Calu3 (cell line): ENCODE measurements at regions not wholly inside any gene's neighbourhood (a gene's known extent, or its start where the extent isn't known, plus 50 kb on each side); places are given as distances from the start of the nearest gene placed in this dataset.

Source experiments
- BruUV-seq: library from RNA; stranded (reverse); fragments of 400-500 nt; replicated peaks from 2 replicates; lab custom pipeline; 2021; lab: Mats Ljungman, UMichigan
- CTCF ChIA-PET: fragments of 300-600 bp; sonication (Branson Sonifier 250); formaldehyde crosslinking; loops from one replicate; lab custom pipeline; 2022; ENCODE audit warnings: antibody characterized with exemption; lab: Charles Lee
- DNase-seq: peaks from one replicate; pipeline ENCODE4 v3.0.0; 2022
- H3K27ac Mint-ChIP-seq: one replicate; pipeline ENCODE4 v1.8.0; 2022; ENCODE audit warnings: mixed read lengths; ENCODE audit not compliant: unreplicated experiment
- H3K27me3 Mint-ChIP-seq: one replicate; pipeline ENCODE4 v1.8.0; 2022; ENCODE audit warnings: mixed read lengths; ENCODE audit not compliant: unreplicated experiment
- H3K36me3 Mint-ChIP-seq: one replicate; pipeline ENCODE4 v1.8.0; 2022; ENCODE audit warnings: mild to moderate bottlenecking, moderate library complexity, mixed read lengths; ENCODE audit not compliant: insufficient read depth, unreplicated experiment
- H3K4me1 Mint-ChIP-seq: one replicate; pipeline ENCODE4 v1.8.0; 2022; ENCODE audit warnings: mild to moderate bottlenecking, low read depth, mixed read lengths; ENCODE audit not compliant: unreplicated experiment
- H3K4me3 Mint-ChIP-seq: one replicate; pipeline ENCODE4 v1.8.0; 2022; ENCODE audit warnings: mild to moderate bottlenecking, low read depth, moderate library complexity, mixed read lengths; ENCODE audit not compliant: unreplicated experiment
- H3K9me3 Mint-ChIP-seq: one replicate; pipeline ENCODE4 v1.8.0; 2022; ENCODE audit warnings: low read depth, mixed read lengths; ENCODE audit not compliant: unreplicated experiment
- CTCF ChIP-seq: fragments of 200-600 bp; IDR thresholded peaks from one replicate; pipeline ENCODE4 v1.8.0; 2022; ENCODE audit warnings: antibody characterized with exemption; ENCODE audit not compliant: unreplicated experiment
- intact Hi-C: fragments of 100-400 bp; cut with micrococcal nuclease; formaldehyde crosslinking; loops from one replicate; pipeline ENCODE4 v1.10.0; 2022; ENCODE audit not compliant: unreplicated experiment

- Mint-ChIP-seq H3K4me3 (no peak overlapping the region), H3K27me3 (peaks cover 64% of the 10 kb centered on the region), H3K4me1 (no peaks in the 10 kb centered on the region), H3K27ac (no peak overlapping the region), H3K36me3 (no peaks in the 10 kb centered on the region), H3K9me3 (no peaks in the 10 kb centered on the region)
- DNase-seq: no peak
- BruUV-seq: no TSS peak
- CTCF ChIA-PET: no interaction called here
- intact Hi-C loops: no loop called here
- no peak for TF ChIP-seq CTCF
Observed at GRCh38 chr10:63068246-63068645, 64.9 kb upstream of the NRBF2 start.

GRCh38 chr10:63066606-63067005 is 66.5 kb upstream of the NRBF2 start:
- Mint-ChIP-seq H3K4me3 (no peak overlapping the region), H3K9me3 (no peaks in the 10 kb centered on the region), H3K27me3 (peaks cover 58% of the 10 kb centered on the region), H3K4me1 (no peaks in the 10 kb centered on the region), H3K27ac (no peak overlapping the region), H3K36me3 (no peaks in the 10 kb centered on the region)
- CTCF ChIA-PET: no interaction called here
- DNase-seq: no peak
- BruUV-seq: no TSS peak
- intact Hi-C loops: no loop called here
- TF ChIP-seq CTCF: no peak

GRCh38 chr10:63064706-63065105 is 68.4 kb upstream of the NRBF2 start:
- peaks cover 44% of the 10 kb centered on the region for H3K27me3 Mint-ChIP-seq
- intact Hi-C loops: no loop called here
- TF ChIP-seq CTCF: no peak
- BruUV-seq: no TSS peak
- DNase-seq: no peak
- no peaks in the 10 kb centered on the region for H3K9me3 Mint-ChIP-seq
- CTCF ChIA-PET: no interaction called here
- H3K4me1 Mint-ChIP-seq: no peaks in the 10 kb centered on the region
- H3K27ac Mint-ChIP-seq: no peak overlapping the region
- no peak overlapping the region for H3K4me3 Mint-ChIP-seq
- no peaks in the 10 kb centered on the region for H3K36me3 Mint-ChIP-seq

GRCh38 chr10:63058236-63058635 is 74.9 kb upstream of the NRBF2 start:
- no TSS peak for BruUV-seq
- DNase-seq: no peak
- intact Hi-C loops: no loop called here
- H3K27ac Mint-ChIP-seq: no peak overlapping the region
- H3K36me3 Mint-ChIP-seq: no peaks in the 10 kb centered on the region
- H3K9me3 Mint-ChIP-seq: no peaks in the 10 kb centered on the region
- TF ChIP-seq CTCF: no peak
- peaks cover 11% of the 10 kb centered on the region for H3K27me3 Mint-ChIP-seq
- CTCF ChIA-PET: interaction anchor here (0.6 to 0.7 kb wide), 3 partner anchors 28 to 148 kb away, joined by 3 to 6 read pairs (median 3); no protein-coding TSS in a partner anchor
- no peaks in the 10 kb centered on the region for H3K4me1 Mint-ChIP-seq
- no peak overlapping the region for H3K4me3 Mint-ChIP-seq
